Mucosa of descending colon (tissue), 3 donors: ENCODE measurements at regions not wholly inside any gene's neighbourhood (a gene's known extent, or its start where the extent isn't known, plus 50 kb on each side); places are given as distances from the start of the nearest gene placed in this dataset.

Experiments used
- ATAC-seq: fragments of 200-7000 bp; cut with Tn5 transposase; one replicate; pipeline ENCODE4 v1.9.1; 2020; ENCODE audit warnings: mild to moderate bottlenecking, moderate library complexity
- DNase-seq, 3 donors: peaks; one replicate each; pipeline ENCODE4 v3.0.0-alpha.2; 2020
- H3K36me3 ChIP-seq: fragments of 200-600 bp; one replicate; pipeline ENCODE4 v1.8.0; 2021; ENCODE audit warnings: low read depth, mild to moderate bottlenecking
- H3K4me1 ChIP-seq: fragments of 200-600 bp; one replicate; pipeline ENCODE4 v1.8.0; 2021; ENCODE audit warnings: low read depth, mild to moderate bottlenecking
- H3K4me3 ChIP-seq: fragments of 200-600 bp; one replicate; pipeline ENCODE4 v1.8.0; 2021; ENCODE audit warnings: mild to moderate bottlenecking
- H3K9me3 ChIP-seq: fragments of 200-600 bp; one replicate; pipeline ENCODE4 v1.8.0; 2021; ENCODE audit warnings: mild to moderate bottlenecking
- intact Hi-C, 2 donors: fragments of 100-400 bp; cut with DNase I in 1 of 2; cut with micrococcal nuclease in 1 of 2; formaldehyde crosslinking; loops; one replicate each; pipeline versions ENCODE4 v1.11.0 to v1.11.1; 2022; cut with DNase I, micrococcal nuclease
- TF ChIP-seq, protein P1 (sequence below): fragments of 200-600 bp; IDR thresholded peaks from one replicate; pipeline ENCODE4 v1.8.0; 2022; ENCODE audit warnings: antibody characterized with exemption, mild to moderate bottlenecking
- donor health status: DM: no; HTN: no; CAD: no; lungs with moderate emphysema.
- donor health status: DM: no; HTN: no; CAD: no.
- donor health status: DM: no; HTN: yes; CAD: no.

GRCh38 chr20:19108155-19108554 lies 104.3 kb upstream of the SLC24A3 start:
- Histone ChIP-seq H3K4me1 (no peaks in the 10 kb centered on the region), H3K36me3 (no peaks in the 10 kb centered on the region), H3K9me3 (no peaks in the 10 kb centered on the region), H3K4me3 (no peak overlapping the region)
- TF ChIP-seq, protein P1, sequence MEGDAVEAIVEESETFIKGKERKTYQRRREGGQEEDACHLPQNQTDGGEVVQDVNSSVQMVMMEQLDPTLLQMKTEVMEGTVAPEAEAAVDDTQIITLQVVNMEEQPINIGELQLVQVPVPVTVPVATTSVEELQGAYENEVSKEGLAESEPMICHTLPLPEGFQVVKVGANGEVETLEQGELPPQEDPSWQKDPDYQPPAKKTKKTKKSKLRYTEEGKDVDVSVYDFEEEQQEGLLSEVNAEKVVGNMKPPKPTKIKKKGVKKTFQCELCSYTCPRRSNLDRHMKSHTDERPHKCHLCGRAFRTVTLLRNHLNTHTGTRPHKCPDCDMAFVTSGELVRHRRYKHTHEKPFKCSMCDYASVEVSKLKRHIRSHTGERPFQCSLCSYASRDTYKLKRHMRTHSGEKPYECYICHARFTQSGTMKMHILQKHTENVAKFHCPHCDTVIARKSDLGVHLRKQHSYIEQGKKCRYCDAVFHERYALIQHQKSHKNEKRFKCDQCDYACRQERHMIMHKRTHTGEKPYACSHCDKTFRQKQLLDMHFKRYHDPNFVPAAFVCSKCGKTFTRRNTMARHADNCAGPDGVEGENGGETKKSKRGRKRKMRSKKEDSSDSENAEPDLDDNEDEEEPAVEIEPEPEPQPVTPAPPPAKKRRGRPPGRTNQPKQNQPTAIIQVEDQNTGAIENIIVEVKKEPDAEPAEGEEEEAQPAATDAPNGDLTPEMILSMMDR, result no peak
- no peak for ATAC-seq
- DNase-seq, result no peak
- intact Hi-C loops, result no loop called here

DNA sequence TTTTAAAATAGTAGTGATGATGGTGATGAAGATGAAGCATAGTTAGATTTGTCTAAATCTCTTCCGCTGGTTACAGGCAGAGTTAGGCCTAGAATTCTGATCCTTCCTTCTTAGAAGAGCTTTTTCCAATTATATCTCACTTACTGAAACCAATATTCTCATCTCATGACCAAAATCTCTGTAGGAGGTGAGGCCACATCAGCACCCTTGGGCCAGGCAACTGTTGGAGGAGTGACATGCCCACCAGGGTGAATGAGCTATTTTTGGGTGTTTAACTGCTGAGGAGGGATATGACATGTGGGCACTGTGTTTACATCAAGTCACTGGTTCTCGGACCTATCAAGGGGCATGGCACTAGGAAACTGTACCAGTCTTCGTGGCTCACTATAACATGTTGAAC lies 102.2 kb upstream of the SLC24A3 start:
- no peak overlapping the region for H3K4me3 ChIP-seq
- ATAC-seq (no peak), DNase-seq (no peak)
- no peaks in the 10 kb centered on the region for H3K36me3 ChIP-seq
- intact Hi-C loops, result no loop called here
- H3K9me3 ChIP-seq, result no peaks in the 10 kb centered on the region
- TF ChIP-seq, protein P1, result no peak
- peaks cover 3% of the 10 kb centered on the region for H3K4me1 ChIP-seq

- ATAC-seq (no peak), DNase-seq (no peak)
- Histone ChIP-seq H3K4me3 (no peak overlapping the region), H3K9me3 (no peaks in the 10 kb centered on the region), H3K36me3 (no peaks in the 10 kb centered on the region), H3K4me1 (peaks cover 3% of the 10 kb centered on the region)
- TF ChIP-seq, protein P1, result no peak
- intact Hi-C loops, result no loop called here
Observed at GRCh38 chr20:19110881-19111460, 101.5 kb upstream of the SLC24A3 start.

GRCh38 chr20:19112828-19113227 lies 99.6 kb upstream of the SLC24A3 start:
- Histone ChIP-seq H3K9me3 (no peaks in the 10 kb centered on the region), H3K4me3 (no peak overlapping the region), H3K36me3 (no peaks in the 10 kb centered on the region), H3K4me1 (peaks cover 3% of the 10 kb centered on the region)
- intact Hi-C loops, result no loop called here
- ATAC-seq, result no peak
- DNase-seq, result no peak
- TF ChIP-seq, protein P1, result no peak

DNA sequence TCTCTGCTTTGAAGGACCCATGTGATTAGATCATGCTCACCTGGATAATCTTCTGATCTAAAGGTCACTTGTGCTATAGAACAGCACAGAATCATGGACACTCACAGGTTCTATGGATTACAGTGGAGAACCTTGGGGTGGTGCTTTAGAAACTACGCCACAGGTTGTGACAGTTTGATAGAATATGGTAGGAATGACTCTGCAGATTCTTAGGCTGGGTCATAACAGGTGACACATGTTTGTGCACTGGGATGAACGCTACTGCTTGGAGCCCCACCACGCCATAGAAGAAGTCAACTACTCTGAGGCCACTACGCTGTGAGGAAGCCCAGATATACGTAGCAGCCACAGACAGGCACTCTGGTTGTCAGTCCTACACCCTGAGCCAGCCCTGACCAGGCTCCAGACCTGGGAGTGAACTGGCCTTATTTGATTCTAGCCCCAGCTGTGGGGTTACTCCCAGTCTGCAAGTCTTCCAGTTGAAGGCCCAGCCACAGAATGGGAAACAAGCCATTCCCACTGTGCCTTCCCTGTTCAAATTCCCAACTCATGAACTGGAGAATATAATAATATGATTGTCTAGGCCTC lies 99.0 kb upstream of the SLC24A3 start:
- H3K36me3 ChIP-seq, result no peaks in the 10 kb centered on the region
- TF ChIP-seq, protein P1, result no peak
- ATAC-seq, result no peak
- no peak for DNase-seq
- no peak overlapping the region for H3K4me3 ChIP-seq
- intact Hi-C loops, result no loop called here
- H3K4me1 ChIP-seq, result peaks cover 3% of the 10 kb centered on the region
- H3K9me3 ChIP-seq, result no peaks in the 10 kb centered on the region
